Activated naive CD4-positive, alpha-beta T cell treated with anti-CD3 and anti-CD28 coated beads, Interleukin-2, amount 50 U/mL, for 72 hours (primary cell): ENCODE measurements at regions not wholly inside any gene's neighbourhood (a gene's known extent, or its start where the extent isn't known, plus 50 kb on each side); places are given as distances from the start of the nearest gene placed in this dataset.
"Not testable (repeated sequence)": the region's sequence is repeated elsewhere in the genome, so short reads cannot be mapped to it uniquely, and the experiment has no call there.

Experiments used
- ATAC-seq, 2 donors: fragments of 150-1000 bp; cut with Tn5 transposase; 2 replicates each; pipeline ENCODE4 v1.10.0; 2021; ENCODE audit warnings: mild to moderate bottlenecking in 2 of 2, moderate library complexity in 2 of 2
- DNase-seq, 2 donors: peaks; one replicate each; pipeline ENCODE4 v3.0.0; 2021 to 2022; ENCODE audit warnings: low spot score in 2 of 2
- H3K27ac Mint-ChIP-seq, 2 donors: one replicate each; pipeline ENCODE4 v1.8.0; 2022; ENCODE audit warnings: mild to moderate bottlenecking in 2 of 2, mixed read lengths in 2 of 2
- H3K36me3 Mint-ChIP-seq, 2 donors: one replicate each; pipeline ENCODE4 v1.8.0; 2022; ENCODE audit warnings: mixed read lengths in 2 of 2
- H3K9me3 Mint-ChIP-seq, 2 donors: one replicate each; pipeline ENCODE4 v1.8.0; 2022; ENCODE audit warnings: mixed read lengths in 2 of 2

GRCh38 chr2:226488034-226488433, 311.6 kb downstream of the IRS1 start:
- ATAC-seq (peak; percentile 40 to 61), DNase-seq (no peak)
- Mint-ChIP-seq H3K9me3 (no peaks in the 10 kb centered on the region), H3K27ac (no peak overlapping the region), H3K36me3 (no peaks in the 10 kb centered on the region)

- Mint-ChIP-seq H3K9me3 (no peaks in the 10 kb centered on the region), H3K36me3 (no peaks in the 10 kb centered on the region), H3K27ac (no peak overlapping the region)
- ATAC-seq (no peak), DNase-seq (no peak)
Observed at GRCh38 chr2:226487573-226487972, 312.0 kb downstream of the IRS1 start.

GRCh38 chr2:226483745-226484619, 315.6 kb downstream of the IRS1 start:
- ATAC-seq (no peak), DNase-seq (no peak)
- Mint-ChIP-seq H3K36me3 (no peaks in the 10 kb centered on the region), H3K9me3 (no peaks in the 10 kb centered on the region), H3K27ac (no peak overlapping the region)

- Mint-ChIP-seq H3K36me3 (no peaks in the 10 kb centered on the region), H3K9me3 (no peaks in the 10 kb centered on the region), H3K27ac (no peak overlapping the region)
- ATAC-seq (no peak), DNase-seq (no peak)
Observed at GRCh38 chr2:226483143-226483542, 316.5 kb downstream of the IRS1 start.

GRCh38 chr2:226478109-226478809, 321.4 kb downstream of the IRS1 start:
- no peak for ATAC-seq
- Mint-ChIP-seq H3K36me3 (no peaks in the 10 kb centered on the region), H3K27ac (no peak overlapping the region), H3K9me3 (no peaks in the 10 kb centered on the region)
- no peak for DNase-seq

- DNase-seq (no peak), ATAC-seq (no peak)
- Mint-ChIP-seq H3K9me3 (no peaks in the 10 kb centered on the region), H3K36me3 (no peaks in the 10 kb centered on the region), H3K27ac (no peak overlapping the region)
Observed at GRCh38 chr2:226477221-226478108, 322.2 kb downstream of the IRS1 start.

GRCh38 chr2:226475650-226476049, 324.0 kb downstream of the IRS1 start:
- Mint-ChIP-seq H3K9me3 (no peaks in the 10 kb centered on the region), H3K36me3 (no peaks in the 10 kb centered on the region), H3K27ac (no peak overlapping the region)
- ATAC-seq (no peak), DNase-seq (no peak)

- Mint-ChIP-seq H3K9me3 (no peaks in the 10 kb centered on the region), H3K27ac (no peak overlapping the region), H3K36me3 (no peaks in the 10 kb centered on the region)
- no peak for DNase-seq
- ATAC-seq, result no peak
Observed at GRCh38 chr2:226474131-226474530, 325.5 kb downstream of the IRS1 start.

- ATAC-seq (no peak), DNase-seq (no peak)
- Mint-ChIP-seq H3K36me3 (no peaks in the 10 kb centered on the region), H3K27ac (no peak overlapping the region), H3K9me3 (no peaks in the 10 kb centered on the region)
Observed at GRCh38 chr2:226471987-226472470, 327.6 kb downstream of the IRS1 start.

GRCh38 chr2:226467633-226468032, 332.0 kb downstream of the IRS1 start:
- Mint-ChIP-seq H3K36me3 (no peaks in the 10 kb centered on the region), H3K27ac (no peak overlapping the region), H3K9me3 (peaks cover 0 to under 1% of the 10 kb centered on the region in 2 donors)
- ATAC-seq (no peak), DNase-seq (no peak)

- Mint-ChIP-seq H3K36me3 (no peaks in the 10 kb centered on the region), H3K27ac (no peak overlapping the region), H3K9me3 (peaks cover 0 to 5% of the 10 kb centered on the region in 2 donors)
- DNase-seq, result no peak
- no peak for ATAC-seq
Observed at GRCh38 chr2:226467221-226467620, 332.4 kb downstream of the IRS1 start.

- DNase-seq, result no peak
- Mint-ChIP-seq H3K9me3 (peaks cover 0 to 9% of the 10 kb centered on the region in 2 donors), H3K27ac (no peak overlapping the region), H3K36me3 (no peaks in the 10 kb centered on the region)
- ATAC-seq, result no peak
Observed at GRCh38 chr2:226466589-226466988, 333.0 kb downstream of the IRS1 start.

- Mint-ChIP-seq H3K9me3 (peaks cover 0 to 9% of the 10 kb centered on the region in 2 donors), H3K36me3 (no peaks in the 10 kb centered on the region), H3K27ac (no peak overlapping the region)
- DNase-seq (no peak), ATAC-seq (no peak)
Observed at GRCh38 chr2:226466124-226466523, 333.5 kb downstream of the IRS1 start.

GRCh38 chr2:226464380-226464779, 335.2 kb downstream of the IRS1 start:
- ATAC-seq (no peak), DNase-seq (no peak)
- no peak overlapping the region for H3K27ac Mint-ChIP-seq
- H3K36me3 Mint-ChIP-seq, result no peaks in the 10 kb centered on the region
- H3K9me3 Mint-ChIP-seq, result peaks cover 0 to 9% of the 10 kb centered on the region in 2 donors

- peaks cover 0 to 9% of the 10 kb centered on the region in 2 donors for H3K9me3 Mint-ChIP-seq
- H3K36me3 Mint-ChIP-seq, result no peaks in the 10 kb centered on the region
- DNase-seq (no peak), ATAC-seq (no peak)
- no peak overlapping the region for H3K27ac Mint-ChIP-seq
Observed at GRCh38 chr2:226463154-226463553, 336.5 kb downstream of the IRS1 start.

- ATAC-seq, result no peak
- H3K9me3 Mint-ChIP-seq, result peaks cover under 1 to 9% of the 10 kb centered on the region in 2 donors
- no peak for DNase-seq
- H3K27ac Mint-ChIP-seq, result no peak overlapping the region
- no peaks in the 10 kb centered on the region for H3K36me3 Mint-ChIP-seq
Observed at GRCh38 chr2:226461981-226462380, 337.6 kb downstream of the IRS1 start.

- peaks cover 6 to 14% of the 10 kb centered on the region in 2 donors for H3K9me3 Mint-ChIP-seq
- not testable (repeated sequence) for DNase-seq, ATAC-seq, H3K36me3 Mint-ChIP-seq, H3K27ac Mint-ChIP-seq
Observed at GRCh38 chr2:226456144-226456543, 343.5 kb downstream of the IRS1 start.
